Smooth muscle cell (in vitro differentiated cells): ENCODE measurements at regions not wholly inside any gene's neighbourhood (a gene's known extent, or its start where the extent isn't known, plus 50 kb on each side); places are given as distances from the start of the nearest gene placed in this dataset.

Experiments
- DNase-seq: peaks from one replicate; lab custom pipeline; 2025; ENCODE audit not compliant: unreplicated experiment; lab: John Stamatoyannopoulos, UW
- H2AFZ ChIP-seq: fragments of 200-600 bp; sonication (generic); 2 replicates; pipeline ENCODE4 v1.6.0; 2016; ENCODE audit warnings: antibody characterized with exemption, low read depth, mild to moderate bottlenecking
- H3F3A ChIP-seq: fragments of 200-600 bp; sonication (generic); 2 replicates; pipeline ENCODE4 v1.6.0; 2017; ENCODE audit warnings: antibody characterized with exemption, low read depth
- H3K27ac ChIP-seq: fragments of 200-600 bp; sonication (generic); 2 replicates; pipeline ENCODE4 v1.5.1; 2016; ENCODE audit warnings: low read depth, mild to moderate bottlenecking
- H3K27me3 ChIP-seq: fragments of 200-600 bp; sonication (generic); 2 replicates; pipeline ENCODE4 v1.6.1; 2016; ENCODE audit warnings: low read depth, mild to moderate bottlenecking
- H3K36me3 ChIP-seq: fragments of 200-600 bp; sonication (generic); 2 replicates; pipeline ENCODE4 v1.5.1; 2016; ENCODE audit warnings: low read depth
- H3K4me1 ChIP-seq: fragments of 200-600 bp; sonication (generic); 2 replicates; pipeline ENCODE4 v1.5.1; 2016; ENCODE audit warnings: low read depth
- H3K4me2 ChIP-seq: fragments of 200-600 bp; sonication (generic); 2 replicates; pipeline ENCODE4 v1.6.0; 2016; ENCODE audit warnings: mild to moderate bottlenecking
- H3K4me3 ChIP-seq: fragments of 200-600 bp; sonication (generic); 2 replicates; pipeline ENCODE4 v1.5.1; 2016; ENCODE audit warnings: mild to moderate bottlenecking
- H3K79me2 ChIP-seq: fragments of 200-600 bp; sonication (generic); 2 replicates; pipeline ENCODE4 v1.6.0; 2016; ENCODE audit warnings: low read depth, mild to moderate bottlenecking
- H3K9ac ChIP-seq: fragments of 200-600 bp; sonication (generic); 2 replicates; pipeline ENCODE4 v1.6.0; 2016; ENCODE audit warnings: low read depth
- H3K9me3 ChIP-seq: fragments of 200-600 bp; sonication (generic); replicated peaks from 2 replicates; pipeline ENCODE4 v1.5.1; 2016; ENCODE audit warnings: low read depth
- H4K20me1 ChIP-seq: fragments of 200-600 bp; sonication (generic); 2 replicates; pipeline ENCODE4 v1.6.0; 2016; ENCODE audit warnings: low read depth
- WGBS: methylation state at CpG from one replicate; pipeline ENCODE4 v1.1.7; 2016; ENCODE audit warnings: low lambda C conversion rate; 5-methylcytosine and 5-hydroxymethylcytosine counted together
- TF ChIP-seq, protein P1 (sequence below): fragments of 200-600 bp; sonication (generic); IDR thresholded peaks from 2 replicates; pipeline ENCODE4 v1.5.1; 2017; ENCODE audit warnings: borderline replicate concordance, mild to moderate bottlenecking, antibody characterized with exemption; ENCODE audit not compliant: insufficient read depth, poor library complexity, severe bottlenecking

DNA sequence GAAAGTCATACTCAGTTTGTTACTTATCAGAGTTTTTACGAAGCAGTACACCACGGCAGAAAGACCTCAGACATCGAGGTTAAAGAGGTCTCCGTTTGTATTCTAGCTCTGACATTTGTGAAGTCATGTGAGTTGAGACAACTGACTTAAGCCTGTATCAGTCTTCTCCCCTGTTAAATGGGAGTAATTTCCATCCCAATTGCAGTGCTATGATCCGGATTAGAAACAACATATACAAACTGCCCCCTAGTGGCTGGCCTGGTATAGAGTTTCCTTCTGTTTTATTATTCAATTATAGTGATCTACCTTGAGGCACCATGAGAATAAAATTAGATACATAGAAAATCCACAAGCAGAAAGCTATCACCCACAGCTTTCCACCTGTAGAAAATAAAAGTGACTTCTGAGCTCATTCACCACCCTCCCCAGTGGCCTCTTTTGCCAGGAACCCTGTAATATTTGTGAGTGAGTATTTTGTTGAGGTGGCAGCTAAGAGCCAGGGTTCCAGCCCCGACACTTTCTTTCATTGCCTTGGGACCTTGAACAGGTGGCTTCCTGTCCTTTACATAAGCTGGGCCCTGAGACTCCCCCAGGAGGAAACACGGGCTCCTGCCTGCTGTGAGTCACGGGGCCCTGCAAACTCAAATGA lies 607.2 kb upstream of the MGMT start:
- H2AFZ ChIP-seq = no peak overlapping the region
- no peaks in the 10 kb centered on the region for H3K79me2 ChIP-seq
- no peak overlapping the region for H3K4me3 ChIP-seq
- H3K27ac ChIP-seq = no peak overlapping the region
- TF ChIP-seq, protein P1, sequence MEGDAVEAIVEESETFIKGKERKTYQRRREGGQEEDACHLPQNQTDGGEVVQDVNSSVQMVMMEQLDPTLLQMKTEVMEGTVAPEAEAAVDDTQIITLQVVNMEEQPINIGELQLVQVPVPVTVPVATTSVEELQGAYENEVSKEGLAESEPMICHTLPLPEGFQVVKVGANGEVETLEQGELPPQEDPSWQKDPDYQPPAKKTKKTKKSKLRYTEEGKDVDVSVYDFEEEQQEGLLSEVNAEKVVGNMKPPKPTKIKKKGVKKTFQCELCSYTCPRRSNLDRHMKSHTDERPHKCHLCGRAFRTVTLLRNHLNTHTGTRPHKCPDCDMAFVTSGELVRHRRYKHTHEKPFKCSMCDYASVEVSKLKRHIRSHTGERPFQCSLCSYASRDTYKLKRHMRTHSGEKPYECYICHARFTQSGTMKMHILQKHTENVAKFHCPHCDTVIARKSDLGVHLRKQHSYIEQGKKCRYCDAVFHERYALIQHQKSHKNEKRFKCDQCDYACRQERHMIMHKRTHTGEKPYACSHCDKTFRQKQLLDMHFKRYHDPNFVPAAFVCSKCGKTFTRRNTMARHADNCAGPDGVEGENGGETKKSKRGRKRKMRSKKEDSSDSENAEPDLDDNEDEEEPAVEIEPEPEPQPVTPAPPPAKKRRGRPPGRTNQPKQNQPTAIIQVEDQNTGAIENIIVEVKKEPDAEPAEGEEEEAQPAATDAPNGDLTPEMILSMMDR = peak; percentile 57
- DNase-seq = no peak
- H3K9me3 ChIP-seq = no peaks in the 10 kb centered on the region
- H4K20me1 ChIP-seq = no peaks in the 10 kb centered on the region
- H3K9ac ChIP-seq = no peak overlapping the region
- no peaks in the 10 kb centered on the region for H3K4me1 ChIP-seq
- no peak overlapping the region for H3K4me2 ChIP-seq
- no peaks in the 10 kb centered on the region for H3K27me3 ChIP-seq
- no peaks in the 10 kb centered on the region for H3K36me3 ChIP-seq
- 71% methylated on average over 8 of the region's 8 CpGs for WGBS
- no peaks in the 10 kb centered on the region for H3F3A ChIP-seq

DNA sequence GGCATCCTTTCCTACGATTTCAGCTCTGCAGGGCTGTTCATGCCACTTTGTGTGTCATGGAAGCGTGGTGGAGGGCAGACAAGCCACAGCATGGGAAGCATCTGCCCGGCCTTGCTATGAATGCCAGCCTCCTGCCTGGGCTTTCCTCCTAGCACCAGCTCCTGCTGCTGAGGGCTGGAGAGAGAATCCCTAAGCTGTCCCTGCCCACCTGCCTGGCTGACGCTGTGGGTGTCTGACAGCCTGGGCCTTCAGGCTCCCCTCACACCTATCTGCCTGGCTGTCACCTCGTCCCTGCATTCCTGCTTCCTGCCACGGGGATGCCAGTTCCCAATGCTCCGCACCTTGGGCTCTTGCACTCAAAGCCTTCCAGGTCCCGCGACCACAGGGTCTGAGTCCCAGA lies 606.5 kb upstream of the MGMT start:
- no peaks in the 10 kb centered on the region for H3F3A ChIP-seq
- 81% methylated on average over 9 of the region's 9 CpGs for WGBS
- no peak overlapping the region for H3K4me3 ChIP-seq
- no peak overlapping the region for H3K9ac ChIP-seq
- H3K4me2 ChIP-seq = no peak overlapping the region
- no peaks in the 10 kb centered on the region for H4K20me1 ChIP-seq
- no peaks in the 10 kb centered on the region for H3K27me3 ChIP-seq
- no peaks in the 10 kb centered on the region for H3K4me1 ChIP-seq
- H3K36me3 ChIP-seq = no peaks in the 10 kb centered on the region
- no peaks in the 10 kb centered on the region for H3K79me2 ChIP-seq
- H2AFZ ChIP-seq = no peak overlapping the region
- TF ChIP-seq, protein P1 = no peak
- no peaks in the 10 kb centered on the region for H3K9me3 ChIP-seq
- H3K27ac ChIP-seq = no peak overlapping the region
- no peak for DNase-seq

DNA sequence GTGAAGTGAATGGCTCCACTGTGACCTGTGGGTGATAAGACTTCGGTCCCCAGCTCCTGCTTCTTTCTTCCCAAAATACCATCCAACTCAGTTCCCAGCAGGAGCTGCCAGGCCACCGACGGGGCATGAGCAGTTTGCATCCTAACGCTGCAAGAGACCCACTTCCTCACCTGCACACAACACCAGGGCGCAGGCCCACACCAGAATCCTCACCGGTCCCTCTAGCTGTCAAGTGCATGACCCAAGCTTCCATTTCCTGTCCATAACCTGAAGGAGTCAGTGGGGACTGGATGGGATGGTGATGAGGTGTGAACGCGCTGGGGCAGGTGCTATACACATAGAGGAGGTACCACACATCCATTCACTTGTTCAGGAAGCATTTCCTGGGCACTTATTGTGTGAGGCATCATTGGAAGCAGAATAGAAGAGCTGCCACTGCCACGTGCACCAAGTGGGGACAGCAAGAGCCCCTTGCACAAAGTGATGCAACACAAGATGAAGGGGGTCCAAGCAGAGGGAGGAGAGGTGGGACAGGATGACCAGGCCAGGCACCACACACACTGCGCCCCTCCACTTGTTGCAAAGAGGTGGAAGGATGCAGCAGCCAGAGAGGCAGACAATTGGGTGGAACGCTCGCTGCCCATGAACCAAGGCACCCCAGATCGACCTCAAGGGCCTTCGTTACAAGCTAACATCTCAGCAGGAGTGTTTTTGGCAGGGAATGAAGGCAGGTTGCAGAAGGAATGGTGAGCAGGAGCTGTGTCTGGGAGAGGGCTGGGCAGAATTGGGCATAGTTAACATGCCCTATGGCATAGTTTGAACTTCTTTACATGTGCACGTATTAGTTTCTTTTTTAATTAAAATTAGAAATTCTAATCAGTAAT lies 605.8 kb upstream of the MGMT start:
- no peak overlapping the region for H2AFZ ChIP-seq
- TF ChIP-seq, protein P1 = no peak
- H3K36me3 ChIP-seq = no peaks in the 10 kb centered on the region
- 90% methylated on average over 15 of the region's 15 CpGs for WGBS
- H3K4me3 ChIP-seq = no peak overlapping the region
- no peaks in the 10 kb centered on the region for H3K27me3 ChIP-seq
- no peak for DNase-seq
- no peaks in the 10 kb centered on the region for H3F3A ChIP-seq
- no peaks in the 10 kb centered on the region for H3K4me1 ChIP-seq
- no peak overlapping the region for H3K27ac ChIP-seq
- no peaks in the 10 kb centered on the region for H4K20me1 ChIP-seq
- no peak overlapping the region for H3K4me2 ChIP-seq
- no peaks in the 10 kb centered on the region for H3K9me3 ChIP-seq
- H3K9ac ChIP-seq = no peak overlapping the region
- no peaks in the 10 kb centered on the region for H3K79me2 ChIP-seq

DNA sequence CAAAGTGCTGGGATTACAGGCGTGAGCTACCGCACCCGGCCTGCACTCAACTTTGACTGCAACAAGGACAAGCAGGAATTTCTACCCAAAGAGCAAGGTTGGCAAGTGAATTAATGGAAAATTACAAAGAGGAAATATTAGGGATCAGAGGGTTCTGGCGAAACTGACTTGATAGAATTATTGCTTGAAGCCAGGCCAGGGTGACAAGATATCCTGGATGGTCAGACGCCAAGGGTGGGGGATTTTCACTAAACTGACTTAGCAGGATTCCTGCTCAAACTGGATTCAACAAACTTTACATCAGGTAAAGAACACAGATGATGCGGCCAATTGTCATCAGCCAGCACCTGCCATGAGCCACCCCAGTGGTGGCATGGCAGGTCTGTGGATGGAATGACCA lies 603.6 kb upstream of the MGMT start:
- H3K79me2 ChIP-seq = no peaks in the 10 kb centered on the region
- H3K9me3 ChIP-seq = no peaks in the 10 kb centered on the region
- no peaks in the 10 kb centered on the region for H3K27me3 ChIP-seq
- no peak overlapping the region for H3K4me2 ChIP-seq
- H3K27ac ChIP-seq = no peak overlapping the region
- no peaks in the 10 kb centered on the region for H4K20me1 ChIP-seq
- no peaks in the 10 kb centered on the region for H3K4me1 ChIP-seq
- H3K4me3 ChIP-seq = no peak overlapping the region
- H2AFZ ChIP-seq = no peak overlapping the region
- no peaks in the 10 kb centered on the region for H3K36me3 ChIP-seq
- 97% methylated on average over 6 of the region's 6 CpGs for WGBS
- TF ChIP-seq, protein P1 = no peak
- no peak overlapping the region for H3K9ac ChIP-seq
- no peak for DNase-seq
- no peaks in the 10 kb centered on the region for H3F3A ChIP-seq
